Liver (tissue), 8 donors: ENCODE measurements at regions not wholly inside any gene's neighbourhood (a gene's known extent, or its start where the extent isn't known, plus 50 kb on each side); places are given as distances from the start of the nearest gene placed in this dataset.

ENCODE experiments used
- DNase-seq: peaks from one replicate; pipeline ENCODE4 v3.0.0-alpha.2; 2017; ENCODE audit warnings: low spot score
- H3K27ac ChIP-seq, 2 donors: one replicate each; pipeline ENCODE4 v1.7.0; 2013; ENCODE audit warnings: inconsistent platforms in 2 of 2, low read length in 2 of 2, control low read depth in 1 of 2, low read depth in 1 of 2, mild to moderate bottlenecking in 1 of 2
- H3K27me3 ChIP-seq, 4 donors: one replicate each; pipeline versions ENCODE4 v1.6.1 to v1.7.0; 2013; ENCODE audit warnings: low read length in 3 of 4, inconsistent platforms in 1 of 4, mild to moderate bottlenecking in 1 of 4, moderate library complexity in 1 of 4; ENCODE audit not compliant: control insufficient read depth in 4 of 4, insufficient read depth in 4 of 4
- H3K36me3 ChIP-seq, 4 donors: one replicate each; pipeline versions ENCODE4 v1.6.1 to v1.7.0; 2013; ENCODE audit warnings: low read length in 3 of 4, mild to moderate bottlenecking in 3 of 4, low read depth in 1 of 4, moderate library complexity in 1 of 4; ENCODE audit not compliant: control insufficient read depth in 4 of 4, insufficient read depth in 3 of 4
- H3K4me1 ChIP-seq, 4 donors: one replicate each; pipeline versions ENCODE4 v1.6.1 to v1.7.0; 2013; ENCODE audit warnings: low read length in 3 of 4, mild to moderate bottlenecking in 3 of 4, moderate library complexity in 1 of 4; ENCODE audit not compliant: control insufficient read depth in 4 of 4, insufficient read depth in 4 of 4
- H3K4me3 ChIP-seq, 3 donors: one replicate each; pipeline versions ENCODE4 v1.6.1 to v1.7.0; 2013; ENCODE audit warnings: low read length in 3 of 3, control low read depth in 1 of 3, low read depth in 1 of 3, mild to moderate bottlenecking in 1 of 3
- H3K9ac ChIP-seq, 2 donors: one replicate each; pipeline ENCODE4 v1.7.0; 2013; ENCODE audit warnings: low read length in 2 of 2, mild to moderate bottlenecking in 2 of 2, moderate library complexity in 2 of 2, control low read depth in 1 of 2, low read depth in 1 of 2
- H3K9me3 ChIP-seq, 4 donors: one replicate each; pipeline versions ENCODE4 v1.6.1 to v1.7.0; 2013; ENCODE audit warnings: low read length in 3 of 4; ENCODE audit not compliant: control insufficient read depth in 4 of 4
- FOXA1 ChIP-seq: IDR thresholded peaks from 2 replicates; pipeline ENCODE4 v1.6.1; 2016; ENCODE audit warnings: antibody characterized with exemption
- FOXA2 ChIP-seq: IDR thresholded peaks from 2 replicates; pipeline ENCODE4 v1.6.1; 2016; ENCODE audit warnings: antibody characterized with exemption
- GABPA ChIP-seq, 2 donors: IDR thresholded peaks in 1 of 2; conservative IDR thresholded peaks in 1 of 2; 2 replicates each; pipeline ENCODE4 v1.6.1; 2016; ENCODE audit warnings: antibody characterized with exemption in 2 of 2, mild to moderate bottlenecking in 1 of 2, moderate library complexity in 1 of 2
- HNF4A ChIP-seq, 2 donors: conservative IDR thresholded peaks; 2 replicates each; pipeline ENCODE4 v1.6.1; 2016; ENCODE audit warnings: antibody characterized with exemption in 2 of 2, mild to moderate bottlenecking in 2 of 2
- HNF4G ChIP-seq: IDR thresholded peaks from 2 replicates; pipeline ENCODE4 v1.6.1; 2016; ENCODE audit warnings: antibody characterized with exemption
- JUND ChIP-seq, 2 donors: IDR thresholded peaks; 2 replicates each; pipeline ENCODE4 v1.6.1; 2016; ENCODE audit warnings: antibody characterized with exemption in 2 of 2
- MAX ChIP-seq: IDR thresholded peaks from 2 replicates; pipeline ENCODE4 v1.6.1; 2016; ENCODE audit warnings: antibody characterized with exemption
- NR2F2 ChIP-seq: IDR thresholded peaks from 2 replicates; pipeline ENCODE4 v1.6.1; 2016; ENCODE audit warnings: antibody characterized with exemption
- RXRA ChIP-seq, 2 donors: IDR thresholded peaks; 2 replicates each; pipeline ENCODE4 v1.6.1; 2017 to 2018; ENCODE audit warnings: antibody characterized with exemption in 2 of 2, mild to moderate bottlenecking in 1 of 2
- SP1 ChIP-seq: IDR thresholded peaks from 2 replicates; pipeline ENCODE4 v1.6.1; 2018; ENCODE audit warnings: antibody characterized with exemption, mild to moderate bottlenecking
- YY1 ChIP-seq: IDR thresholded peaks from 2 replicates; pipeline ENCODE4 v1.6.1; 2016; ENCODE audit warnings: antibody characterized with exemption, mild to moderate bottlenecking
- ZBTB33 ChIP-seq: IDR thresholded peaks from 2 replicates; pipeline ENCODE4 v1.6.1; 2016; ENCODE audit warnings: antibody characterized with exemption
- WGBS: extraction: QIAGEN DNeasy Blood & Tissue Kit; methylation state at CpG from one replicate; pipeline ENCODE4 v1.1.7; 2013; 5-methylcytosine and 5-hydroxymethylcytosine counted together
- TF ChIP-seq, protein P1 (sequence below): IDR thresholded peaks from 2 replicates; pipeline ENCODE4 v1.6.1; 2016; ENCODE audit warnings: antibody characterized with exemption, mild to moderate bottlenecking
- TF ChIP-seq, protein P2 (sequence below): fragments of 150-350 bp; IDR thresholded peaks from 2 replicates; pipeline ENCODE4 v1.5.1; 2017; ENCODE audit warnings: improper control_type of control experiment, low read depth, low read length; ENCODE audit not compliant: missing input control
- TF ChIP-seq, protein P3 (sequence below): IDR thresholded peaks from 2 replicates; pipeline ENCODE4 v1.6.1; 2016; ENCODE audit warnings: antibody characterized with exemption
- donor health status: healthy.
- donor health status: healthy.
- donor health status: healthy.
- donor health status: healthy.
- donor health status: healthy.

- no peaks in the 10 kb centered on the region for H3K9me3 ChIP-seq
- TF ChIP-seq ZBTB33 (no peak), GABPA (IDR thresholded peaks at IDR 0.05 in 1 of 2, conservative IDR thresholded peaks at IDR 0.05 in 1 of 2) (no peak), HNF4G (no peak), JUND (IDR thresholded peaks at IDR 0.05) (no peak), FOXA2 (no peak), FOXA1 (no peak), MAX (no peak), SP1 (no peak), RXRA (IDR thresholded peaks at IDR 0.05) (no peak)
- TF ChIP-seq, protein P1, sequence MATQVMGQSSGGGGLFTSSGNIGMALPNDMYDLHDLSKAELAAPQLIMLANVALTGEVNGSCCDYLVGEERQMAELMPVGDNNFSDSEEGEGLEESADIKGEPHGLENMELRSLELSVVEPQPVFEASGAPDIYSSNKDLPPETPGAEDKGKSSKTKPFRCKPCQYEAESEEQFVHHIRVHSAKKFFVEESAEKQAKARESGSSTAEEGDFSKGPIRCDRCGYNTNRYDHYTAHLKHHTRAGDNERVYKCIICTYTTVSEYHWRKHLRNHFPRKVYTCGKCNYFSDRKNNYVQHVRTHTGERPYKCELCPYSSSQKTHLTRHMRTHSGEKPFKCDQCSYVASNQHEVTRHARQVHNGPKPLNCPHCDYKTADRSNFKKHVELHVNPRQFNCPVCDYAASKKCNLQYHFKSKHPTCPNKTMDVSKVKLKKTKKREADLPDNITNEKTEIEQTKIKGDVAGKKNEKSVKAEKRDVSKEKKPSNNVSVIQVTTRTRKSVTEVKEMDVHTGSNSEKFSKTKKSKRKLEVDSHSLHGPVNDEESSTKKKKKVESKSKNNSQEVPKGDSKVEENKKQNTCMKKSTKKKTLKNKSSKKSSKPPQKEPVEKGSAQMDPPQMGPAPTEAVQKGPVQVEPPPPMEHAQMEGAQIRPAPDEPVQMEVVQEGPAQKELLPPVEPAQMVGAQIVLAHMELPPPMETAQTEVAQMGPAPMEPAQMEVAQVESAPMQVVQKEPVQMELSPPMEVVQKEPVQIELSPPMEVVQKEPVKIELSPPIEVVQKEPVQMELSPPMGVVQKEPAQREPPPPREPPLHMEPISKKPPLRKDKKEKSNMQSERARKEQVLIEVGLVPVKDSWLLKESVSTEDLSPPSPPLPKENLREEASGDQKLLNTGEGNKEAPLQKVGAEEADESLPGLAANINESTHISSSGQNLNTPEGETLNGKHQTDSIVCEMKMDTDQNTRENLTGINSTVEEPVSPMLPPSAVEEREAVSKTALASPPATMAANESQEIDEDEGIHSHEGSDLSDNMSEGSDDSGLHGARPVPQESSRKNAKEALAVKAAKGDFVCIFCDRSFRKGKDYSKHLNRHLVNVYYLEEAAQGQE = no peak
- TF ChIP-seq, protein P2, sequence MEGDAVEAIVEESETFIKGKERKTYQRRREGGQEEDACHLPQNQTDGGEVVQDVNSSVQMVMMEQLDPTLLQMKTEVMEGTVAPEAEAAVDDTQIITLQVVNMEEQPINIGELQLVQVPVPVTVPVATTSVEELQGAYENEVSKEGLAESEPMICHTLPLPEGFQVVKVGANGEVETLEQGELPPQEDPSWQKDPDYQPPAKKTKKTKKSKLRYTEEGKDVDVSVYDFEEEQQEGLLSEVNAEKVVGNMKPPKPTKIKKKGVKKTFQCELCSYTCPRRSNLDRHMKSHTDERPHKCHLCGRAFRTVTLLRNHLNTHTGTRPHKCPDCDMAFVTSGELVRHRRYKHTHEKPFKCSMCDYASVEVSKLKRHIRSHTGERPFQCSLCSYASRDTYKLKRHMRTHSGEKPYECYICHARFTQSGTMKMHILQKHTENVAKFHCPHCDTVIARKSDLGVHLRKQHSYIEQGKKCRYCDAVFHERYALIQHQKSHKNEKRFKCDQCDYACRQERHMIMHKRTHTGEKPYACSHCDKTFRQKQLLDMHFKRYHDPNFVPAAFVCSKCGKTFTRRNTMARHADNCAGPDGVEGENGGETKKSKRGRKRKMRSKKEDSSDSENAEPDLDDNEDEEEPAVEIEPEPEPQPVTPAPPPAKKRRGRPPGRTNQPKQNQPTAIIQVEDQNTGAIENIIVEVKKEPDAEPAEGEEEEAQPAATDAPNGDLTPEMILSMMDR = no peak
- no peaks in the 10 kb centered on the region for H3K36me3 ChIP-seq
- no peak overlapping the region for H3K4me3 ChIP-seq
- no peak for DNase-seq
- no peaks in the 10 kb centered on the region for H3K27me3 ChIP-seq
- no peak overlapping the region for H3K9ac ChIP-seq
- 51% methylated on average over 2 of the region's 2 CpGs for WGBS
- H3K4me1 ChIP-seq = no peaks in the 10 kb centered on the region
- H3K27ac ChIP-seq = no peak overlapping the region
Observed at GRCh38 chr6:74631564-74631963, 574.3 kb downstream of the COL12A1 start.

DNA sequence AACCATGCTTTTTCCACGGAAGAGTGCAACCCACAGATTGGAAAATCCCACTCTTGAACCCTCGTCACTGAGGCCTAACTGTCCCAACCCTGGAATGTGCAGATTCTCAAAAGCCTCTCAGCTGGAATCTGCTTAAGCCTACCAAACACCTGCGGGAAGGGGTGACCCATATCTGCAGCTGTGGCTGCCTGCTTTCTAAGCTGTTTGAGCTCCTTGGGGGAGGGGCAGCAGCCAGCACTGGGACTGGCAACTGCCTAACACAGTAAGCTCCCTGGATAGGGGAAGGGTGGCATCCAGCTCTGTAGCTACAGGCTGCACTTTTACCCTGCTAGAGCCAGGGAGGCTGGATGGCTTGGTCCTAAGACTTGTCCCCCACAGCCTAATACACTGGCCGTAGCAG is 579.6 kb downstream of the COL12A1 start:
- no peak overlapping the region for H3K27ac ChIP-seq
- H3K4me1 ChIP-seq = no peaks in the 10 kb centered on the region
- H3K36me3 ChIP-seq = no peaks in the 10 kb centered on the region
- no peaks in the 10 kb centered on the region for H3K27me3 ChIP-seq
- H3K9ac ChIP-seq = no peak overlapping the region
- TF ChIP-seq HNF4G = no peak
- no peak for TF ChIP-seq YY1
- no peak for TF ChIP-seq NR2F2
- no peak for TF ChIP-seq HNF4A (conservative IDR thresholded peaks at IDR 0.05)
- no peak for TF ChIP-seq MAX
- TF ChIP-seq, protein P3, sequence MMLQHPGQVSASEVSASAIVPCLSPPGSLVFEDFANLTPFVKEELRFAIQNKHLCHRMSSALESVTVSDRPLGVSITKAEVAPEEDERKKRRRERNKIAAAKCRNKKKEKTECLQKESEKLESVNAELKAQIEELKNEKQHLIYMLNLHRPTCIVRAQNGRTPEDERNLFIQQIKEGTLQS = no peak
- TF ChIP-seq, protein P2 = no peak
- TF ChIP-seq ZBTB33 = no peak
- no peak for TF ChIP-seq RXRA (IDR thresholded peaks at IDR 0.05)
- TF ChIP-seq, protein P1 = no peak
- TF ChIP-seq GABPA (IDR thresholded peaks at IDR 0.05 in 1 of 2, conservative IDR thresholded peaks at IDR 0.05 in 1 of 2) = no peak
- WGBS = 62% methylated on average over 4 of the region's 4 CpGs
- H3K4me3 ChIP-seq = no peak overlapping the region
- peaks cover 0 to 4% (median 2%) of the 10 kb centered on the region in 4 donors for H3K9me3 ChIP-seq
- DNase-seq = no peak
